NOMO-1 treated with DMSO at 0.1 percent for 48 hours (cell line): ENCODE measurements at regions not wholly inside any gene's neighbourhood (a gene's known extent, or its start where the extent isn't known, plus 50 kb on each side); places are given as distances from the start of the nearest gene placed in this dataset.

Experiments
- DNase-seq: peaks from one replicate; lab custom pipeline; 2025; ENCODE audit not compliant: unreplicated experiment; lab: John Stamatoyannopoulos, UW

DNA sequence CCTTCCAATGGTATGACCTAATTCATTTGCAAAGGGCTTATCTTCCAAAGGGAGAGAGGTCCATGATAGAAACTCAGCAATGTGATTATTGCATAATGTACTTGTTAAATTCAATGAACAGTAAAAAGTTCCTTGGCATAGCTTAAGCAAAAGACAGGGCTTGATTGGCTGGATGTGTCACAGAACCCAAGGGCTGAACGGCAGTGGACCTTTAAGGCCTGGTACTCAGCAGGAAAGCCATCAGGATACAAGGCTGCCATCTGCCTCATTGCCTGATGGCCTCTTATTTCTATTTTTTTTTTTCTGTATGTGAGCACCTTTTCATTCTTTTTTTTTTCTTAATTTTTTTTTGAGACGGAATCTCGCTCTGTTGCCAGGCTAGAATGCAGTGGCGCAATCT lies 208.9 kb upstream of the WSCD1 start:
- DNase-seq: no peak

DNA sequence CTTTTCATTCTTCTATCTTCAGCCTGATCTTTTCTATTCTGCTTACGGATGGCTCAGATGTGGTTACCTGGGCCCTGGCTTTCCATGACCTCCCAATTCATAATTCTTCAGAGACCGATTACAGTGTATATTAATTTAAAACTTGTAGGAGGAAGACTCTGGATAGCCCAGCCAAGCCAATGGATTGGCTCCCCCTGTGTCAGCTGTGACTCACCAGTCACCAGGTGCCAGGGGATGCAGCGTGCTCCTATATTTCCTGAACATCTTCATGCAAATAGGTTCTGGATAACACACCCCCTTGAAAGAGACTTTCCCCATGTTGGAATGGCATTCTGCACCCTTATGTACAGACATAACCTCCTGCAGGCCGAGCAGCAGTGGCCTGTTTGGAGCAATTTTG lies 208.3 kb upstream of the WSCD1 start:
- DNase-seq: no peak

DNA sequence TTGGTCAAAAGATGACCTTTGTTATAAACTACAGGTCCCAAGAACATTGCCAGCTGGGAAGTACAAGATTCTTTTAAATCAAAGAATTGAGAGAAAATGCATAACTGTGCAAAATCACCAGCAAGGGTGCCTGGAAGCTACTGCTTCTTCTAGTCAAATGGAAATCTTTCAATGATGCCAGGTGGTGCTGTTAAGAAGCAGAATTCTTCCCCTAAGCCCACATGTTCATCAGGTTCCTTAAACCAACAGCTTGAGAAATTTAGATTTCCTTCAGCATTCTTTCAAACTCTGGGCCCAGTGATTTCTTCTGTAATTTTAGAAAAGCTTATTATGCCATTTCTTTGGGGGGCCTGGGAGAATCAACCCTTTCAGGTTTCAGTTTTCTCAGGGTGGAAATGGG lies 207.8 kb upstream of the WSCD1 start:
- DNase-seq: no peak

DNA sequence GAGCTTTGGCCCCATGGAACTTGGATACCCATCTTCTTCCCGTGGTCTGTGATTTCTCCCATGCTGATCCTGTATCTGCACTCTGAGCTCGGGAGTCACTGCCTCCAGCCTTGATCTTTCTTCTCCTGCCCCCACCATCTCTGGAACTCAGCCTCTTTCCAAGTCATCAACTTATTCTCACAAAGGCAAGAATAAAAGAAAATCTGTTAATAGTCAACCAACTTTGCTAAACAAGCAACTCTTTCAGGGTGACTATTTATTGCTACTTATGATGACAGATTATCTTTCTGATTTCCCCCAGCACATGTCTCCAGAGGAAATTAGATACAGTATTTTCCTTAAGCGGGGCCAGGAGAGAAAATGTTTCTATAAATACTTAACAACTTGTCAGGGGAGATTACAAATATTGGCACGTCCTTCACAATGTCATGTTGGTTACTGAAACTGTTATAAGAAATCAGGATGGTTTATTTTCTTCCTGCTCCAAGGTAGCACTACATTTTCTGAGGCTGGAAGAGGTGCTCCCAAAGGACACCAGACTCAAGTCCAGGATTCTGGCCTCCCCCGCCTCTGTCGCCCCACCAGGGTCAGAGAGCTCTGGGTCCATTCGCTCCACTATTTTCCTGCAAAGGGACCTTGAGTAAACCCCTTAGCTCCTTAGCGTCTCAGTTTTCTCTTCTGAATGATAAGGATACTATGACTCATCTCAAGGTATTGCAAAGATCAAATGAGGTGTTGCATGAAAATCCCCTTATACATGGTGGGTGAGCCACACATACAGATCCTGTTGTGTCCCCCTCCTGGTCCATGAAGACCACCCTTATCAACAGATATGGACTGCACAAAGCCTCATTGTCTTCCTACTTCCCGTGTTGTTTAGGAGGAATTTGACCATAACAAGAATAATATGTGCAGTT lies 205.2 kb upstream of the WSCD1 start:
- DNase-seq: no peak

DNA sequence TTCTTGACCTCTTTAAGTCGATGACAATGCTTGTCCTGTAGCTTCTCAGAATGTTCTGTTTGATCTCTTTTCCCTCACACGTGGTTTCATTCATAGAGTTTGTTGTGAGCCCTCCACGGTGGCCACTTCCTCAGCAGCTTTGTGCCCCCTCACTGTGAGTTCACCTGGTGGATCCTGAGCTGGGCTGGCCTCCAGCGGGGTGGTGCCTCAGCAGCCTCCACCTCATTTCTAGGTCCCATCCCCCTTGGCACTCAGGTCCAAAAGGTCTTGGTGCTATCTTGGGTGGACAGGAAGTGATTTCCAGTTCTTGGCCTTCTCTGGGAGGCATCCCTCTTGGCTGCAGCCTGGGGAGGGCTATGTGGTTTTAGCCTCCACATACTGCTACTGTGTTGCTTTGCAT lies 203.2 kb upstream of the WSCD1 start:
- DNase-seq: no peak

DNA sequence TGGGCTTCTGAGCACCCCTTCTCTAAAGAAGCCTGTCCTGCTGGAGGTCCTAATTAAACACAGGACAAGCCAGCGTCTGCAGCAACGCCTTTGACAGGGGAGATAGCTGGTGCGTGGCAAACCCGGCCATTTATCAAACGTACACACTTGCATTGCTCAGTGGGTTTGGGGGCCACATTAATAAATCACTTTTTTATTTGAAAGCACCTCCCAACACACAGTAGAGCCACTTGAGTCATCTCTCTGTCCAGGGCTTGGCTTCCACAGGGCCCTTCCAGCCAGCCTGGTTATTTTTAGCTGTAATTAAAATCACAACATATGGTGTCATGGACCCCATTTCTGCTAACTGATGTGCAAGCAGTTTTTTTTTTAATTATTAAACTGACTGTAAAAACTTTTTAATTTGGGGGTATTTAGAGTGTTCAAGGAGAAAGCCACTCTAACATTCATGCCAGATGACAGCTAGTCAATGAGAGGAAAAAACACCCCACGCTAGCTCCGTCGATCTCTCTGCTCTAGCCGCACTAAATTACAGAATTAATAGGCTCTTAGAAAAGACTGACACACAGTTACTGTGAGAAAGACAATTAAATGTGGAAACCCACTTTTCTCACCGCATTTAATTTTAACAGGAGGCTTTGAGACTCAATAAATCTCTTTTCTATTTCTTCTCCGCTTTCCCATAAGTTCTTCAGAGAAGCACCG lies 201.0 kb upstream of the WSCD1 start:
- DNase-seq: no peak

DNA sequence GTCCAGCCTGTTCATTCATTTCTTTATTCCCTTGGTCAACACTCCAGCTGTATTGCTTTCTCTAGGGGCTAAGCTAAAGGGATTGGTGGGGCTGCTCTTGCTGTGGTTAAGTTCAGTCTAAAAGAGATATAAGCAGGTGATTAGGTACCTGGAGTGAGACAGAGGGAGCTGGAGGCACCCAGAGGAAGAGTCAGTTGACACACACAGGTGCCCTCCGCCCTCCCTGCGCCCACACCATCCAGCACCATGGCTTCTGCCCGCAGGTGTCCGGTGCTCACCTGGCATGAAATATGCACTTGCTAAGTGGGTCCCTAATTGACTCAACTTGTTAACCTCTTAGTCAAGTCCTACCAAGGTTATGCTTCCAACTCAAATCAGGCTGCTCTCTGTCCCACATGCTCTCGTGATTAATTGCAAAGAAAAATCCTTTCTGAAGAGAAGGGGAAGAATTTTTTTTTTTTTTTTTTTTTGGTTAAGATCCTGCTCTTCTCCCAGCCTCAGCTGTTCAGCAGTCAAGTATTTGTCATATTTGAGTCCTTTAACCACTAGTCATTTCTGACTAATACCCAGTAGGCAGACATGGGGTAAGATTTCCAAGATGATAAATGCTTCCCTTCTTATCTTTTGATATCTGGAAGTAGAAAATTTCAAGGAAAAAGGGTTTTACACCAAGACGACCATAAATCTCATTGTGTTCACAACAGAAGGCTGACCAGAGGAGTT lies 199.8 kb upstream of the WSCD1 start:
- no peak for DNase-seq

DNA sequence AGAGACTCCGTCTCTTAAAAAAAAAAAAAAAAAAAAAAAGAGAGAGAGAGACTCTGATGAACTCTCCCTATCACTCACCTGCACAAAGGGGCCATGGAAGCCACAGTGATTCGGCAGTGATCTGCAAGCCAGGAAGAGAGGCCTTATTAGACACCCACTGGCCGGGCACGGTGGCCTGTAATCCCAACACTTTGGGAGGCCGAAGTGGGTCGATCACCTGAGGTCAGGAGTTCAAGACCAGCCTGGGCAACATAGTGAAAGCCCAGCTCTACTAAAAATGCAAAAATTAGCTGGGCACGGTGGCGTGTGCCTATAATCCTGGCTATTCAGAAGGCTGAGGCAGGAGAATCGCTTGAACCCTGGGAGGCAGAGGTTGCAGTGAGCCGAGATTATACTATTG lies 198.5 kb upstream of the WSCD1 start:
- DNase-seq: no peak

DNA sequence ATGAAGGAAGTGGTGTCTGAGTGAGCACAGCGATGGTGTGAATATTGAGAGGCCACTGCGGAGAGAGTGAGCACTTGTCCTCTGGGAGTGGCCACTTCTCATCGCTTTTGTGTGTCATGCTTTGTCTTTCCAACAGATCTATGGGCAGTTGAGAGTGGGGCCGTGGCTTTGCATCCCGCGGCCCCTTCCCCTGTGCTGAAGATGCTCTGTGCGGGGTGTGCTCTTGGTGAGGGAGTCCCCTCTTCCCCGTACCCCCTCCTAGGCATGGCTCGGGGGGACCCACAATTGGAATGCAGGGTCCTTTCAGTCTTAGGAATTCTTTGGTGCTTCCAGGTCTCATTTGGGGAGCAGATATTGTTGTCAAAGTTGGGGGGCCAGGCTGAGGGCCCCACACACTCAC lies 197.3 kb upstream of the WSCD1 start:
- no peak for DNase-seq

DNA sequence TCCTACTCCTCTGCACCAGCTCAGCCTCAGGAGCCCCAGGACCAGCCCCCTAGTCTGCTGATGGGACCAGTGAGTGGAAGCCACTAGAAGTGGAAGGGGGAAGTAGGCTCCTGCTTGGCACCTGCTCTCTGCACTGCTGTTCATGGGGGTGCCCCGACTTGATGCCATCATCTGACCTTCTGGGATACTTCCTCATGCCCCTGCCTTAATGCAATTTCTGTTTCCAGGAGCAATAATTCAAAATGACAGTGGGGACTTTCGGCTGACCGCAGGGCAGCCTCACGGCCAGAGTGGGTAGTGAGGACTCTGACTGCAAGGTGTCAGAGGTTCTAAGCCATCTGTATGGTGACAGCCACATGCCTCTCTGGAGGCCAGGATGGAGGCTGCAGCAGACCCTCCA lies 196.4 kb upstream of the WSCD1 start:
- peak; percentile 2 for DNase-seq

DNA sequence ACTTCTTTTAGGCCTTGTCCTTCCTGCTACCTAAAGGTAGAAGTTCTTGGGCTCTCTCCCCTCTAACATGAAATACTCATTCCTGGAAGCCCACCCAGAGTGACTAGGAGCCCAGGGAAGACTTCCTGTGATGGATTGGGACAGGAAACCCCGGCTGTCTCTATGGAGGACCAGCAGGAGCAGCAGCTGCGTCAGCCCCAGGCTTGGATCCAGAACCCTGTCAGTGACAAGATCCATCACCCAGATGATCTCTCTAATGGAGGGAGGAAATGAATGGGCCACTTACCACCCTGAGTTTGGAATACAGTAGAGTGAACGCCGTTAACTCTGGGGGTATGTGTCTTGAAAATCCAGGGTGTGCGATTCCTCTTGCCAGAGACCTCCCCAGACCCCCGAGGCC lies 195.7 kb upstream of the WSCD1 start:
- DNase-seq: no peak

DNA sequence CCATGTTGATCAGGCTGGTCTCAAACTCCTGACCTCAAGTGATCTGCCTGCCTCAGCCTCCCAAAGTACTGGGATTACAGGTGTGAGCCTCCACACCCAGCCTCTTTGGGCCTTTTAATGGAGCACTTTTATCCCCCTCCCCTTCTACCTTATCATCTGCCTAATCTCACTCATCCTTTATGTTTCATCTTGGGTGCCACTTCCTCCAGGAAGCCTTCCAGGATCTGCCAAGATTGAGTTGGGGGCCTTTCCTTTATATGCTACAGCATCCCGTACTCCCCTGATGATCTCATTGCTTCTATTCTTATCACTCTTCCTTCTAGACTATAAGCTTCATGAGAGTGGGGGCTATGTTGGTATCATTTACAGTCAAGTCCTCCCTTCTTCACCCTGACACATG lies 192.8 kb upstream of the WSCD1 start:
- no peak for DNase-seq

DNA sequence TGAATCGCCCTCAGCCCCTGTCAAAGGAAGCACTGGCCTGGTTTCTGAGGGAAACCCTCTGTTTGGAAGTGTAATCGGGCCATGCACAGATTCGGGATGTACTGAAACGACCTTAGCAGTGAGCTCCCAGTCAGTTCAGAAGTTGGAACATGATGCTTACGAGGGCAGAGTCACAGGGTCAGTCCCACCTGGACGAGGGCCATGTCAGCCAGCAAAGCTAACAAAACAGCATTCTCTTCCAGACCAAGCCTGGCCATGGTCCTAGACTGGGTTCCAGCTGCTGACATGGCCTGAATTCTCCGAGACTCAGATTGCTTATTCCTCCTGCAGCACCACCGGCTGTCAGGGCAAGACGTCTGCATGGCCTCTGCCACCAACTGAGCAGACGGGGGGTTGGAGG lies 192.2 kb upstream of the WSCD1 start:
- DNase-seq: no peak

DNA sequence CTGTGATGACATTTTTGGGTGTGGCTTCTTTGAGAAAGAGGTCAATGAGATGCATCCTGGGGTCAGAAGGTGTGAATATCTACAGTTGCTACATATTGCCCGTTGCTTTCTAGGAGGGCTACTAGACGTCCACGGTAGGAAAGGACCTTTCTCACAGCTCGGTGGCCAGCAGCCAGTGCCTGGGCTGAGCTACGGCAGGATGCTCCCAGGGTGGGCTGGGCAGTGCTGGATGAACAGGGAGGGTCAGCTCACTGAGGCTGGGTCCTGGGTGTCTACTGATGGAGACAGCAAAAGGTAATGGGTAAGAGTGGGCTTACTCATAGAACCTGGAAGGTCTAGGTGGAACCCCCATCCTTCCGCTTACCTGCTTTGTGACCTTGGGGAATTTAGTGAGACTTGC lies 188.3 kb upstream of the WSCD1 start:
- DNase-seq: no peak

DNA sequence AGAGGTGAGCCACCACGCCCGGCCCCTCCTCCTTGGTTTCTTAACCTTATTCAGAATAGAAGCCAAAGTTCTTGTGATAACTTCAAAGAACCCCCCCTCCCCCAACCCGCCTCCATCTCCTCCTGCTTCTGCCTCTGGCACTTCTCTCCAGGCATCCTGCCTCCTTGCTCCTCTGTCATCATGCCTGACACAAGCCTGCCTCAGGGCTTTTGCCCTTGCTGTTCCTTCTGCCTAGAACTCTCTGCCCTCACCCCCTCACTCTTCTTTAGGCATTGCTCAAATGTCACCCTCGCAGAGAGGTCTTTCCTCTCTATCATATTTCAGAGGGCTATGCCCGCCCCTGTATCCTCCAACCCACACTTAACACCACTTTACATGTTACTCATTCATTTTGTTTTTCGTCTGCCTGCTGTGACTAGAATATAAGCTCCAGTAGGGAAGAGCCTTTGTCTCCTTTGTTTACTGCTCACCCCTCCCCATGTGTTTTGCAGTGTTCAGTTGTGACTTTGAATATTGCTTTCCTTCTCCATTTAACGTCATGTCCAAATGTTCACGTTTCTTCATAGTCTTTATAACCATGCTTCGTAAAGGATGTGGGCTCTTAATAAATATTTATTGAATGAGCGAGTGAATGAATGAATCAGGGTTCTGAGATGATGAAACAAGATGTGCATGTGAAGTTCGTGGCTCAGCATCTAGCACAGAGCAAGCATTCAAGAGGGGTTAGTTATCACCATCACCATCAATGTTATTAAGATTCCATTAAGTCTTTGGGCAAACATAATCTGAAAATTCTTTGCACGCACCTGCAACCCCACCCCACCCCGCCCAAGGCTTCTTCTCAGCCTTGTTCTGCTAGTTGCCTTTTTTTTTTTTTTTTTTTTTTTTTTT lies 186.2 kb upstream of the WSCD1 start:
- no peak for DNase-seq

DNA sequence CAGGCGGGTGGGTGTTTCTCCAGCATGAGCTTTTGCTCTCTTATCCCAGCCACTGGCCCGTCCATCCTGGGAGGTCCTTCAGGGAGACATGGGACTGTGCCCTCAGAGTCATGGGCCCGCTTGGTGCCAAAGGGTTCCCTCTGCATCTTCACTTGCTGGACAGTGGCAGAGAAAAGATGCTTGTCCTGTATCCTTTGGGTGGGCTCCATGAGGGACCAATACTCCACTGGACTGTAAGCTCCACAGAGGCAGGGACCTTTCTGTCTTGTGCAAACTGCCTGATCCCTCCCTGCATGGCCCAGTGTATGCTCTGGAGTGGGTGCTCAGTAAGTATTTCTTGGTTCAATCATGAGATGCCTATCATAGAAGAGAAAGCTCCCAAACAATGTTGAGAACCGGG lies 184.8 kb upstream of the WSCD1 start:
- no peak for DNase-seq

DNA sequence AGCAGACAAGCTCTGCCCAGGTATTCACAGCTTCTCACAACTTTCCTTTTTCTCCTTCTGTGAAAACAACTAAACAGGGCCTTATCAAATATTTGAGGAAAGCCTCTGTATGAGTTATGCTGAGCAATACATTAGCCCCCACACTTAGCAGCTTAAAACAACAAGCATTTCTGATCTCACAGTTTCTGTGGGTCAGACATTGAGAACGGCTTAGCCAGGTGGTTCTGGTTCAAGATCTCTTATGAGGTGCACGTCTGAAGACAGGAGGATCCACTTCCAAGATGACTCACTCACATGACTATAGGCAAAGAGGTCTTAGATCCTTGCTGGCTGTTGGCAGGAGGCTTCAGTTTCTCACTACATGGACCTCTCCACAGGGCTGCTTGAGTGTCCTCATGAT lies 181.4 kb upstream of the WSCD1 start:
- DNase-seq: no peak

DNA sequence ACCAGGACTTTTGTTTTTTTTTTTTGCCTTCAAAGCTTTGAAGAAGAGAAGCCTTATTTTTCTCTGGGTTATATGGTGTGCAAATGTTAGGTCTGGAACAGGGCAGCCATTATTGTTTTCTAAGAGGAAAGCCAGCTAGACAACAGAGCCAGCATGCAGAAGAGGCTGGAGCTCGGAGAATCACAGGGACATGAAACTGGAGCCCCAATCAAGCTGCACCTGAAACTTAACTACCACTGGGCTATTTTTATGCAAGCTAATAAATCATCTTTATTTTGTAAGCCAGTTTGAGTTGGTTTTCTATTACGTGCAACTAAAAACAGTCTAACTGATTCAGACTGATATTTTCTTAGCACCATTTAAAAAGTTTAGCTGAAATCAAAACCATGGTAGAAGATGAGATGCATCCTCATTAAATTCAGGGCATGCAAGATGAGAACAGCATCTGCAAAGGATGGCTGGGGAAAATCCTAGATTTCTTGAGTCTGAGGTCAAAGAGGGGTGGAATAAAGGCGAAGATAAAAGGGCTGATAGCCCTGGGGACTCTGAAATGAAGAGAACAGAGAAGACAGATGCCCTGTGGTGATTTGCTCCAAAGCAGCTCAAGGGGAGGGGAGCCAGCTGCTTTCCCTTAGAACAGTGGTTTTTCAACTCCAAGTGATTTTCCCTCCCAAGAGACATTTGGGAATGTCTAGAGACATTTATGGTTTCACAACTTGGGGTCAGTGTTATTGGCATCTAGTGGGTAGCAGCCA lies 177.1 kb upstream of the WSCD1 start:
- DNase-seq: no peak

DNA sequence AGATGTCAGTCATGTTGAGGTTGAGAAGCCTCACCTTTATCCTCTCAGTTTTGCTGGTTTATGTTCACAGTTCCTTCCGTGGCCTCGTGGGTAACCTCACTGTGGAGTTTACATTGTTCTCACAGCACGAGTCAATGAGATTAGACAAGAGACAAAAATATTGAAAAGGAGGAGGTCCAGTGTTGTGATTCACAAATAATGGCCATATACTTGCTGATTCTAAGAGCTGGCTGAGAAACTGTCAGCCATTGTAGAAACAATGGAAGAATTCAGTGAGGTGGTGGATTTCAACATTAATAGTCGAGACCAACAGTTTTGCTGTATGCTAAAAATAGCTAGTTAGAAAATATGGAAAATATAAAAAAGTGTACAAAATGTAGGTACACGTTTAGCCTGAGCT lies 176.4 kb upstream of the WSCD1 start:
- no peak for DNase-seq

DNA sequence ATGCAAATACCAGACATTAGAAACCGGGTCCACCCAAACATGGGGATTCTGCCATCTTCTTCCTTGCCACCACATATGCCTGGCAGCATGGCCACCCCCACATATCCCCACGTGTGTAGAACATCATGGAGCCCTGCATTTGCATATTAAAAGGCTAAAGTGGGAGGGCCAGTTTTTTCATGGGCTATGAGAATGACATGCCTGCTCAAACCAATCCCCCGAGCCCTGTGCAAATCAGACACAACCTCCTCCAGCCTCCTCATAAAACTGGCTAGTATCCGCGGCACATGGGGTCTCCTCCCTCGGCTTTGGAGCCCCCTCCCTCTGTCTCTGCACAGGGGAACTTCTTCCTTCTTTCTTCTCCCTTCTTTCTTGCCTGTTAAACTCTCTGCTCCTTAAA lies 174.9 kb upstream of the WSCD1 start:
- no peak for DNase-seq
